ENCODE measurements at regions not wholly inside any gene's neighbourhood (a gene's known extent, or its start where the extent isn't known, plus 50 kb on each side); places are given as distances from the start of the nearest gene placed in this dataset.
"Not testable (repeated sequence)": the region's sequence is repeated elsewhere in the genome, so short reads cannot be mapped to it uniquely, and the experiment has no call there.

DNA sequence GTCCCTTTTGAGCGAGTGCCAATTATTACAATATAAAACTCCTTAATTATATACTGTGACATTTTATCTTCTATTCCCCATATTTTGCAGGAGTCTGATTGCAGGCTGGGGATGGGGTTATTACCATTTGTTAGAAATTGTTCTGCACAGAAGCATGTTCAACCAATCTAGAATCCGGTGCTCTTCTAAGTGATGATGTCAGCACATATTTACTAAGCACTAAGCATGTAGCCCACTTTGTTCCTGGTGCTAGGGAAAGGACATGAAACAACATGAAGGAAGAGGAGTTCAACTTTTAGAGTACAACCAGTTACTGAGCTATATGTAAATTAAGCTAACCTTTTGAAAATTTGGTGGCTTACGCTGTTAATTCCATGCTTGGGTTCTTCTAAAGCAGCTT is 52.8 kb upstream of the IL1RAPL2 start:
- DNase-seq (ENCODE audit: extremely low read depth in 1 of 11, low read depth in 9 of 11, low spot score in 4 of 11): no peak

- no peak for DNase-seq (ENCODE audit: extremely low read depth in 1 of 11, low read depth in 9 of 11, low spot score in 4 of 11)
Observed at GRCh38 chrX:104510801-104511200, 55.2 kb upstream of the IL1RAPL2 start.

DNA sequence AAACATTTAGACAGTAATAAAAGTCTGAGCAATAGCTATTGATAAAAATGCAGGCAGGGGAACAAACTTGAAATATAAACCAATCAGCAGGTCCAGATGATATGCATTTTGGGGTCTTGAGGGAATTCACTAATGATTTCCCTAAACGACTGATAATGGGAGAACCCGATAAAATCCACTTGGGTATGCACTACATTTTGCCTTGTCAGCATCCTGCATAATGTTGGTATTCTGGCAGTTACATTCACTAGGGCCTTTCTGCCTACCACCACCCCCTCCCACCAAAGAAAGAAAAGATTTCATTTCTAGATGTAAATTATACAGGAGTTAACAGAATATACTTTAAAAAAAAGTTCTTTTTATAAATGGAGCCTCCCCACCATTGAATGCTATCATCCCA is 63.5 kb upstream of the IL1RAPL2 start:
- no peak for DNase-seq (ENCODE audit: extremely low read depth in 1 of 11, low read depth in 9 of 11, low spot score in 4 of 11)

DNA sequence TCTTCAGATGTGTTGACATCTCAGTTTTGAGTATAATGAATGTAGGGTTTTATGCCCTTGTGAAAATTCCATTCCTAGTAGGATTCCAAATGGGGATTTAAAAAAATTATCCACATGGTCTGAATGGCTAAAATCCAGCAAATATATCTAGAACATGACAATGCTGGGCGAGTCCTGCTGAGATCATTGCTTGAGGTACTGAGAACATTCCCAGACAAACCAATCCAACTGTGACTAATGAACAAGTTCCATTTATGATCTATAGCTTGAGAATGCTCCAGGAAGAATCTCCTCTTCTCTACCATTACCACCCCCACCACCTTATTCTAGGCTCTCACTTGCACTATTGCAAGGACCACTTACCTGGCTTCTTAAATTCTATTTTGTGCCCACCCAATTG is 77.2 kb upstream of the IL1RAPL2 start:
- DNase-seq (ENCODE audit: extremely low read depth in 1 of 11, low read depth in 9 of 11, low spot score in 4 of 11): no peak

- no peak for DNase-seq (ENCODE audit: extremely low read depth in 1 of 11, low read depth in 9 of 11, low spot score in 4 of 11)
Observed at GRCh38 chrX:104486691-104487090, 79.3 kb upstream of the IL1RAPL2 start.

DNA sequence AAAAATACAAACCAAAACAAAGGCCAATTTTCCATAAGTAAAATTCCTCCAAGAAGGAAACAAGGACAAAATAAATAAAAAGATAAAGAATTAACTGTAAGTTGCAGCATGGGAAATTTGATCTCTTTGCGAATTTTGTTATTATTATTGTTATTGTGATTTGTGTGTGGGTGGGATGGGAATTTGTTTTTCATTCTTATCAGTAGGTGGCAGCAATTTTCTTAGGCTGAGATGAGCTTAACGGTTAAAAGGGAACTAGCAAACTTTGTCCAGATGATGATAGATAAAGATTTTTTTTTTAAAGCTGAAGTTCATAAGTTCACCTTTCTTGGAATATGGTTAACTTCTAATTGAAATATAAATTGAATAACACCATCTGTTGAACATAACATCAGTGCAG is 83.2 kb upstream of the IL1RAPL2 start:
- DNase-seq (ENCODE audit: extremely low read depth in 1 of 11, low read depth in 9 of 11, low spot score in 4 of 11): no peak

- DNase-seq (ENCODE audit: extremely low read depth in 1 of 11, low read depth in 9 of 11, low spot score in 4 of 11): no peak
Observed at GRCh38 chrX:104469771-104470170, 96.2 kb upstream of the IL1RAPL2 start.

DNA sequence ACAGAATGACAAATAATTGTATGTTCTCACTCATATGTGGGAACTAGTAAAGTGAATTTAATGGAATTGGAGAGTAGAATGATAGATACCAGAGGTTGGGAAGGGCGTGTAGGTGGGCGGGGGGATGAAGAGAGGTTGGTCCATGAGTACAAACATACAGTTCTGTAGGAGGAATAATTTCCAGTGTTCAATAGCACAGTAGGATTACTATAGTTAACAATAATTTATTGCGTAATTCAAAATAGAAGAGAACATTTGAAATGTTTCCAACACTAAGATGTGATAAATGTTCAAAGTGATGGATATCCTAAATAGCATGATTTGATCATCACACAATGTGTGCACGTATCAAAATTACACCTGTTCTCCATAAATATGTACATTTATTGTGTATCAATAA is 106.2 kb upstream of the IL1RAPL2 start:
- DNase-seq (ENCODE audit: extremely low read depth in 1 of 11, low read depth in 9 of 11, low spot score in 4 of 11): no peak

GRCh38 chrX:104457130-104457529 is 108.9 kb upstream of the IL1RAPL2 start:
- not testable (repeated sequence) for DNase-seq (ENCODE audit: extremely low read depth in 1 of 11, low read depth in 9 of 11, low spot score in 4 of 11)

GRCh38 chrX:104450316-104450715 is 115.7 kb upstream of the IL1RAPL2 start:
- no peak for DNase-seq (ENCODE audit: extremely low read depth in 1 of 11, low read depth in 9 of 11, low spot score in 4 of 11)

DNA sequence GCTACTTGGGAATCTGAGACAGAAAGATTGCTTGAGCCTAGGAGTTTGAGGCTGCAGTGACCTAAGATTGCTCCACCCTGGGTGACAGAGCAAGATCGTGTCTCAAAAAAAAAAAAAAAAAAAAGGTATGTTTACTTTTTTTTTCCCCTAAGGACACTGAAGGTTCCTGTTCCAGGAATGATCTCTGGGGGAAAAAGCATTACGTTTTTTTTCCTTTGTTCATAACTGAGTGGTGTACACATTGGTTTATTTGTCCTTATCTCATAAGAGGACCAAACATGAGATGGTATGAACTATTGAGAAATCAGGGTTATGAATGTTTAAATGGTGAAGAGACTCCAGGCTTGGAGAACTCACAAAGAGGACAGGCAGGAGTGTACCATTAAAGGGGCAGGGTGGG is 120.4 kb upstream of the IL1RAPL2 start:
- no peak for DNase-seq (ENCODE audit: extremely low read depth in 1 of 11, low read depth in 9 of 11, low spot score in 4 of 11)

DNA sequence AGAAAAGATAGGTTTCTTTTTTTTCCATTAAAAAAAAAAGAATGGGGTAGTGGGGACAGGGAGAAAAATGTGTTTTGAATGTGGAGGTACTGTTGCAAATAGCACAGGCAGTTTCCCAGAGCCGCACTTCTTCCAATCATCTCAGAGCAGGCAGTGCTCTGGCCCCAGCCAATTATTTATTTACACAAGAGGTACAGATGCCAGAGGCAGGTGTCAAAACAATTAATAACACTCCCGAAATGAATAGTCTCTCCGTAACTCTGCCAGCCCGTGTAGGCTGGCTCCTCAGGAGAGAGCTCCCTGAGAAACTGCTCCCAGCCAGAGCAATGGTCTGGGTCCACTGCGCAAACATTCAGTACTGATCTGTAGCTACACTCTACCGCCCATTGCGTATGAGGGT is 130.8 kb upstream of the IL1RAPL2 start:
- DNase-seq (ENCODE audit: extremely low read depth in 1 of 11, low read depth in 9 of 11, low spot score in 4 of 11): no peak

DNA sequence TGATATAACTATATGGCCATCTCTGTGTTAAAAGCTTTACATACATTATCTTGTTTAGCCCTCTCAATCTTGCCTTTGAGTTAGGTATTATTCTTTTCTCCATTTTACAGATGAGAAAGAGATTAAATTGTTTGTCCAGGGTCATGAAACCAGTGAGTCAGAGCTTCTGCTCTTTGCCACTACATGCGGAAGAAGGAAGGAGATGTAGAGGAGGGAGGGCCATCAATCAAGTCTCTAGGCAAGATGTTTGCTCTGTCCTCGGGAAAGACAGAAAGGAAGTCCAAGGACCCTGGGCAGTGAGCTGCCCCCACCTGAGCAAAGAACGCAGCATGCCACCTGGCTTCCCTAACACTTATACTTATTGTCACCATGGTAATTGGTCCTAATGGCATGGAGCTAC is 133.7 kb upstream of the IL1RAPL2 start:
- no peak for DNase-seq (ENCODE audit: extremely low read depth in 1 of 11, low read depth in 9 of 11, low spot score in 4 of 11)

DNA sequence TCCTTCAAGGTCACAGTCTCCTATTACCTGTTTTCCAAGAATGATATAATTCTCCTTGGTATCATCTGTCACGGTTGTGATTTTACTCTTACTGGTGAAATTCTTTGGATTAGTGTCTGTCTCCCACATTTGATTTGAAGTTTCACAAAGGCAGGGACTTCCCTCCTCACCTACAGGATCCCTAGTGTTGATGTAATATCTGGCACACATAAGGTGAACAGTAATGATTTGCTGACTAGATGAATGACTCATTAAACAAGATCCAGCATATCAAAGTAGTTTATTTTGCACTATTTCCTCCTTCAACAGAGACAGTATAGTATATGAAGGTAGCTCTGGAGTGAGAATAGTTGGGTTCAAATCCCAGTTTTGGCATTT is 135.3 kb upstream of the IL1RAPL2 start:
- DNase-seq (ENCODE audit: extremely low read depth in 1 of 11, low read depth in 9 of 11, low spot score in 4 of 11): no peak

DNA sequence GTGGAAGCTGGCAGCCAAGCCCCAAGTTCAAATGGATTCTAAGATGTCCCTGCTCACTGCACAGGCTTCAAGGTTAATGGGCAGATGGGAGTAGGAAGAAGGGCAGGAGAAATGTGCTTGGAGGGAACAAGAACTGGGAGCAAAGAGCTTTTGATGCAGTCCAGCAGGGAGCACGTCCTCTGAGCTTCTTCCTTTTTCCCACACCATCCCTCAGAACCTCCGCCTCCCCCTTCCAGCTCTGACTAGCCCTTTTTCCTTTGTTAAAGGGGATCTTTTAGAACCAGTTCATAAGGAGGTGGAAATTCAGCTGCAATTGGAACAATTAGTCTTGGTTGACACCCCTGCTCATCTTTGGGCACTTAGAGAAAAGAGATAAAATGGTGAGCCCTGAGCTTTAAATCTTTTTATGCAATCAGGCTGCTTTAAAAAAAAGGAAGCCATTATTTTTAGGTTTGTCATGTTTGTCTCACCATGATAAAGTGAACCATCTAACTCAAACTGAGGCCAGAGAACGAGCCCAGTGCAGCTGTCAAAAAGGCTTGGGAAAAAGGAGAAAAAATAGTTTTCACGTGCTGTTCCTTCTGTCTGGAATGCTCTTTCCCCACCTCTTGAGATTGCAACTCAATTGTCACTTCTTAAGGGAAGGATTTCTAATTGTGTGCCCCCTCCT is 135.8 kb upstream of the IL1RAPL2 start:
- no peak for DNase-seq (ENCODE audit: extremely low read depth in 1 of 11, low read depth in 9 of 11, low spot score in 4 of 11)

DNA sequence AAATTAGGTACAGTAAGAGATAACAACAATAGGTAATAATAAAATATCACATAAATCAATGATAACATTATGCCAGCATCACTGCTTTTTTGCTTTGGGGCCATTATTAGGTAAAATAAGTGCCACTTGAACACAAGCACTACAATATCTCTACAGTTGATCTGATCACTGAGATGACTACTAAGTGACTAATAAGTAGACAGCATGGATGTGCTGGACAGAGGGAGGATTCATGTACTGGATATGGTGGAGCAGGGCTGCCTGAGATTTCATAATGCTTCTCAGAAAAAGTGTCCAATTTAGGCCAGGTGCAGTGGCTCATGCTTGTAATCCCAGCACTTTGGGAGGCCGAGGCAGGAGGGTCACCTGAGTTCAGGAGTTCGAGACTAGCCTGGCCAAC is 137.8 kb upstream of the IL1RAPL2 start:
- DNase-seq (ENCODE audit: extremely low read depth in 1 of 11, low read depth in 9 of 11, low spot score in 4 of 11): no peak

GRCh38 chrX:104427693-104428092 is 138.3 kb upstream of the IL1RAPL2 start:
- no peak for DNase-seq (ENCODE audit: extremely low read depth in 1 of 11, low read depth in 9 of 11, low spot score in 4 of 11)

- no peak for DNase-seq (ENCODE audit: extremely low read depth in 1 of 11, low read depth in 9 of 11, low spot score in 4 of 11)
Observed at GRCh38 chrX:104427073-104427472, 138.9 kb upstream of the IL1RAPL2 start.

- DNase-seq (ENCODE audit: extremely low read depth in 1 of 11, low read depth in 9 of 11, low spot score in 4 of 11): no peak
Observed at GRCh38 chrX:104420907-104421306, 145.1 kb upstream of the IL1RAPL2 start.

DNA sequence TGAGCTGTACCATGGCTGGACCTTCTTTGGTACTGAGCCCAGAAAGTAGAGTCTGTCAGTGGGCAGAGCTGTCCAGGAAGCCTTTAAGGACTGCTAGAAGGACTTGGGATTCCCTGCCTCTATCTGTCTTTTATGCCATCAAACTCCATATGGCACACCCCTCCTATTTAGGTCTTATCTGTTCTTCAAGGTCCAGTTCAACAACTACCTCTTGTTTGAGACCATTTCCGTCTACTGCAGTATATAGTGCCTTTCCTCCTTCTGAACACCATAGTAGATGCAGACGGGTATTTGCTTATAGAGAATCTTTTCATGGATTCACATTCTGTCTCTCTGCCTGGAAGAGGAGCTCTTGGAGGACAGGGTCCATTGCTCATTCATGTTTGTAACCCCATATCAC is 146.1 kb upstream of the IL1RAPL2 start:
- DNase-seq (ENCODE audit: extremely low read depth in 1 of 11, low read depth in 9 of 11, low spot score in 4 of 11): no peak

DNA sequence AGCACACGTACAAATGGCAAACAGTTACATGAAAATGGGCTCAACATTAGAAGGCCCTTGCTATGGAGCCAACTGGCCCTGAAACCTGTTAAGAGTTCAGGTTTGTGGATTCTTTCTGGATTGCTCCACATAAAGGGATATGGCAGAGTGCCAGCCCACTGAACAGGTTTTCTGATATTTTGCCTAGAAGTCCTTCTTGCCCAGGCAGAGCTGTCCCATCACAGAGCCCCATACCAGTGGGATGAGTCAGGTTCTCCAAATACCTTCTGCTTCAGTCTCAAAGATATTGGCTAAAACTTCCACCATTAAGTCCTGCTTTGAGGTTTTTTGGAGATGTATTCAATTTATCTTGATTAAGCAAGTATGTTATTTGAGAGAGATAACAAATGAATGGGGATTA is 146.8 kb upstream of the IL1RAPL2 start:
- no peak for DNase-seq (ENCODE audit: extremely low read depth in 1 of 11, low read depth in 9 of 11, low spot score in 4 of 11)

GRCh38 chrX:104411800-104412199 is 154.2 kb upstream of the IL1RAPL2 start:
- no peak for DNase-seq (ENCODE audit: extremely low read depth in 1 of 11, low read depth in 9 of 11, low spot score in 4 of 11)
